ENCODE measurements at regions not wholly inside any gene's neighbourhood (a gene's known extent, or its start where the extent isn't known, plus 50 kb on each side); places are given as distances from the start of the nearest gene placed in this dataset.

DNA sequence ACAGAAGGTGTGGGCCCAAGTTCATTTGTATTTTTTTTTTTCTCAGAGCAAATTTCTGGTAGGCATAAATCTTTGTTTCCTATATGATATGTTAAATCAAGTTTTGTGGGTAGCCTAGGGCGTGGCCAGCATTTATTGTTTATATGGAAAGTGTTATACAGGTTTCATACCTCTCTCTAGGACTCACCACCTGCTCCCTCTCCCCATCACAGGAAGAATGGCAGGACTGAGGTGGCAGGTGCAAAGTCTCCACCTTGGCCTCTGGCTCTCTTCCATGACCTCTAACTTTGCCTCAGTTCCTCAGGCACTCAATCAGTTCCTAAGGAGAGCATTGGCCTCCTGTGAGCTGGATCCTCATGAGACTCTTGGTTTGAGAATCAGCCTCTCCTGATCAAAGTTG is 172.3 kb upstream of the TSC22D1 start:
- no peaks in the 10 kb centered on the region for H3K9me3 ChIP-seq (replicated peaks; ENCODE audit: insufficient read depth, low read length)
- no peak overlapping the region for H3K27ac ChIP-seq (ENCODE audit: low read length)
- no peaks in the 10 kb centered on the region for H3K27me3 ChIP-seq (replicated peaks; ENCODE audit: insufficient read depth, low read length)
- DNase-seq: no peak
- no peaks in the 10 kb centered on the region for H3K36me3 ChIP-seq (replicated peaks; ENCODE audit: insufficient read depth, low read length)
- TF ChIP-seq EZH2phosphoT487 (IDR thresholded peaks at IDR 0.05; ENCODE audit: low read length): no peak
- TF ChIP-seq, protein P1, sequence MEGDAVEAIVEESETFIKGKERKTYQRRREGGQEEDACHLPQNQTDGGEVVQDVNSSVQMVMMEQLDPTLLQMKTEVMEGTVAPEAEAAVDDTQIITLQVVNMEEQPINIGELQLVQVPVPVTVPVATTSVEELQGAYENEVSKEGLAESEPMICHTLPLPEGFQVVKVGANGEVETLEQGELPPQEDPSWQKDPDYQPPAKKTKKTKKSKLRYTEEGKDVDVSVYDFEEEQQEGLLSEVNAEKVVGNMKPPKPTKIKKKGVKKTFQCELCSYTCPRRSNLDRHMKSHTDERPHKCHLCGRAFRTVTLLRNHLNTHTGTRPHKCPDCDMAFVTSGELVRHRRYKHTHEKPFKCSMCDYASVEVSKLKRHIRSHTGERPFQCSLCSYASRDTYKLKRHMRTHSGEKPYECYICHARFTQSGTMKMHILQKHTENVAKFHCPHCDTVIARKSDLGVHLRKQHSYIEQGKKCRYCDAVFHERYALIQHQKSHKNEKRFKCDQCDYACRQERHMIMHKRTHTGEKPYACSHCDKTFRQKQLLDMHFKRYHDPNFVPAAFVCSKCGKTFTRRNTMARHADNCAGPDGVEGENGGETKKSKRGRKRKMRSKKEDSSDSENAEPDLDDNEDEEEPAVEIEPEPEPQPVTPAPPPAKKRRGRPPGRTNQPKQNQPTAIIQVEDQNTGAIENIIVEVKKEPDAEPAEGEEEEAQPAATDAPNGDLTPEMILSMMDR (IDR thresholded peaks at IDR 0.05; ENCODE audit: low read length): no peak
- no peak for TF ChIP-seq EZH2 (optimal IDR thresholded peaks at IDR 0.05; ENCODE audit: low read depth, low read length)
- H3F3A ChIP-seq (ENCODE audit: insufficient read depth, low read length): no peaks in the 10 kb centered on the region
- H3K4me2 ChIP-seq (ENCODE audit: low read depth, low read length): no peak overlapping the region
- H3K79me2 ChIP-seq (ENCODE audit: low read length): no peaks in the 10 kb centered on the region
- no peaks in the 10 kb centered on the region for H3K4me1 ChIP-seq (ENCODE audit: low read length)
- no peak overlapping the region for H3K9ac ChIP-seq (ENCODE audit: low read length)
- no peak overlapping the region for H3K4me3 ChIP-seq (ENCODE audit: low read length)
- no peak overlapping the region for H2AFZ ChIP-seq (ENCODE audit: low read length)
- no peaks in the 10 kb centered on the region for H3K9me2 ChIP-seq (replicated peaks; ENCODE audit: insufficient read depth, low read length)
- no peaks in the 10 kb centered on the region for H4K20me1 ChIP-seq (ENCODE audit: insufficient read depth, low read length)

- Histone ChIP-seq H3K4me3 (ENCODE audit: low read length) (no peak overlapping the region), H2AFZ (ENCODE audit: low read length) (no peak overlapping the region)
- DNase-seq: no peak
Observed at GRCh38 chr13:44747179-44747578, 171.0 kb upstream of the TSC22D1 start.

DNA sequence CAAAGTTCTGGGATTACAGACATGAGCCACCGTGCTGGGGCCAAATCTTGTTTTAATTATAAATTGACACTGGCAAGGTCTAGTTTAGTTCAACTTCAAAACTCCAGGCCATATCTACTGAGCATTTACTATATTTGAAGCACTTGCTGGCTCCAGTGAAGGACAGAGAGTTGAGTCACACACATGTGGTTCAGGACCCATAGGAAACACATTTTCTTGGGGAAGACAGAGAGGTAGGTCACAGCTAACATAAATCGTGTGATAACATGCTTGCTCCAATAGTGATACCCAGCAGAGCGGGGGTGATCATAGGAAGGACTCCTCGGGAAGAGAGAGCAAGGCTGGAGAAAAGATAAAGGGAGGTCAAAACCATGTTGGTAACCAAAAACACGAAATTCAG is 170.6 kb upstream of the TSC22D1 start:
- H4K20me1 ChIP-seq (ENCODE audit: insufficient read depth, low read length): no peaks in the 10 kb centered on the region
- TF ChIP-seq, protein P1 (IDR thresholded peaks at IDR 0.05; ENCODE audit: low read length): no peak
- TF ChIP-seq EZH2 (optimal IDR thresholded peaks at IDR 0.05; ENCODE audit: low read depth, low read length) (no peak), EZH2phosphoT487 (IDR thresholded peaks at IDR 0.05; ENCODE audit: low read length) (no peak)
- no peak overlapping the region for H3K4me3 ChIP-seq (ENCODE audit: low read length)
- DNase-seq: no peak
- H3F3A ChIP-seq (ENCODE audit: insufficient read depth, low read length): no peaks in the 10 kb centered on the region
- no peaks in the 10 kb centered on the region for H3K79me2 ChIP-seq (ENCODE audit: low read length)
- H2AFZ ChIP-seq (ENCODE audit: low read length): no peak overlapping the region
- H3K9ac ChIP-seq (ENCODE audit: low read length): no peak overlapping the region
- no peaks in the 10 kb centered on the region for H3K9me3 ChIP-seq (replicated peaks; ENCODE audit: insufficient read depth, low read length)
- no peaks in the 10 kb centered on the region for H3K9me2 ChIP-seq (replicated peaks; ENCODE audit: insufficient read depth, low read length)
- no peaks in the 10 kb centered on the region for H3K36me3 ChIP-seq (replicated peaks; ENCODE audit: insufficient read depth, low read length)
- H3K4me1 ChIP-seq (ENCODE audit: low read length): no peaks in the 10 kb centered on the region
- H3K27ac ChIP-seq (ENCODE audit: low read length): no peak overlapping the region
- H3K4me2 ChIP-seq (ENCODE audit: low read depth, low read length): no peak overlapping the region
- H3K27me3 ChIP-seq (replicated peaks; ENCODE audit: insufficient read depth, low read length): no peaks in the 10 kb centered on the region

More at GRCh38 chr13:44747179-44747578, 171.0 kb upstream of the TSC22D1 start:
- H3K27ac ChIP-seq (ENCODE audit: low read length): no peak overlapping the region
- H3K9me2 ChIP-seq (replicated peaks; ENCODE audit: insufficient read depth, low read length): no peaks in the 10 kb centered on the region
- no peaks in the 10 kb centered on the region for H3K9me3 ChIP-seq (replicated peaks; ENCODE audit: insufficient read depth, low read length)
- no peak overlapping the region for H3K9ac ChIP-seq (ENCODE audit: low read length)
- TF ChIP-seq EZH2phosphoT487 (IDR thresholded peaks at IDR 0.05; ENCODE audit: low read length): no peak
- TF ChIP-seq, protein P1 (IDR thresholded peaks at IDR 0.05; ENCODE audit: low read length): no peak
- no peak for TF ChIP-seq EZH2 (optimal IDR thresholded peaks at IDR 0.05; ENCODE audit: low read depth, low read length)
- no peaks in the 10 kb centered on the region for H3K36me3 ChIP-seq (replicated peaks; ENCODE audit: insufficient read depth, low read length)
- no peaks in the 10 kb centered on the region for H3K27me3 ChIP-seq (replicated peaks; ENCODE audit: insufficient read depth, low read length)
- no peaks in the 10 kb centered on the region for H3K4me1 ChIP-seq (ENCODE audit: low read length)
- no peak overlapping the region for H3K4me2 ChIP-seq (ENCODE audit: low read depth, low read length)
- H3K79me2 ChIP-seq (ENCODE audit: low read length): no peaks in the 10 kb centered on the region
- H3F3A ChIP-seq (ENCODE audit: insufficient read depth, low read length): no peaks in the 10 kb centered on the region
- no peaks in the 10 kb centered on the region for H4K20me1 ChIP-seq (ENCODE audit: insufficient read depth, low read length)
